ENCODE measurements at regions not wholly inside any gene's neighbourhood (a gene's known extent, or its start where the extent isn't known, plus 50 kb on each side); places are given as distances from the start of the nearest gene placed in this dataset.

DNA sequence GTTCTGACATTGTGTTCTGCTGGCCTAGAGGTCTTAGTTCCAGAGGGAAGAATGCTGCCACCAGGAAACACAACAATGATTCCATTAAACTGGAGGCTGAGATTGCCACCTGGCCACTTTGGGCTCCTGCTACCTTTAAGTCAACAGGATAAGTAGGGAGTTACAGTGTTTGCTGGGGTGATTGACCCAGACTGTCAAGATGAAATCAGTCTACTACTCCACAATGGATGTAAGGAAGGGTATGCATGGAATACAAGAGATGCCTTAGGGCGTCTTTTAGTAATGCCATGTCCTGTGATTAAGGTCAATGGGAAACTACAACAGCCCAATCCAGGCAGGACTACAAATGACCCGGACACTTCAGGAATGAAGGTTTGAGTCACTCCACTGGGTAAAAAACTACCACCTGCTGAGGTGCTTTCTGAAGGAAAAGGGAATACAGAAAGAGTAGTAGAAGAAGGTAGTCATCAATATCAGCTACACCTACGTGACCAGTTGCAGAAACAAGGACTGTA, 852.6 kb downstream of the LRFN5 start:
- TF ChIP-seq RAD21 (IDR thresholded peaks at IDR 0.05; ENCODE audit: low read length) (no peak), POLR2A (IDR thresholded peaks at IDR 0.05; ENCODE audit: low read depth, low read length) (no peak), MAFK (IDR thresholded peaks at IDR 0.05; ENCODE audit: low read depth, low read length) (no peak), FOS (IDR thresholded peaks at IDR 0.05; ENCODE audit: low read depth, low read length) (no peak), USF2 (IDR thresholded peaks at IDR 0.05; ENCODE audit: low read depth, low read length) (no peak), CHD1 (IDR thresholded peaks at IDR 0.05; ENCODE audit: low read depth, low read length) (no peak), SMC3 (IDR thresholded peaks at IDR 0.05; ENCODE audit: low read depth, low read length) (no peak), RFX5 (IDR thresholded peaks at IDR 0.05; ENCODE audit: low read depth, low read length) (no peak), BHLHE40 (IDR thresholded peaks at IDR 0.05; ENCODE audit: low read depth, low read length) (no peak)
- TF ChIP-seq, protein P1, sequence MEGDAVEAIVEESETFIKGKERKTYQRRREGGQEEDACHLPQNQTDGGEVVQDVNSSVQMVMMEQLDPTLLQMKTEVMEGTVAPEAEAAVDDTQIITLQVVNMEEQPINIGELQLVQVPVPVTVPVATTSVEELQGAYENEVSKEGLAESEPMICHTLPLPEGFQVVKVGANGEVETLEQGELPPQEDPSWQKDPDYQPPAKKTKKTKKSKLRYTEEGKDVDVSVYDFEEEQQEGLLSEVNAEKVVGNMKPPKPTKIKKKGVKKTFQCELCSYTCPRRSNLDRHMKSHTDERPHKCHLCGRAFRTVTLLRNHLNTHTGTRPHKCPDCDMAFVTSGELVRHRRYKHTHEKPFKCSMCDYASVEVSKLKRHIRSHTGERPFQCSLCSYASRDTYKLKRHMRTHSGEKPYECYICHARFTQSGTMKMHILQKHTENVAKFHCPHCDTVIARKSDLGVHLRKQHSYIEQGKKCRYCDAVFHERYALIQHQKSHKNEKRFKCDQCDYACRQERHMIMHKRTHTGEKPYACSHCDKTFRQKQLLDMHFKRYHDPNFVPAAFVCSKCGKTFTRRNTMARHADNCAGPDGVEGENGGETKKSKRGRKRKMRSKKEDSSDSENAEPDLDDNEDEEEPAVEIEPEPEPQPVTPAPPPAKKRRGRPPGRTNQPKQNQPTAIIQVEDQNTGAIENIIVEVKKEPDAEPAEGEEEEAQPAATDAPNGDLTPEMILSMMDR (conservative IDR thresholded peaks at IDR 0.05; ENCODE audit: low read depth, low read length): no peak
- TF ChIP-seq, protein P2, sequence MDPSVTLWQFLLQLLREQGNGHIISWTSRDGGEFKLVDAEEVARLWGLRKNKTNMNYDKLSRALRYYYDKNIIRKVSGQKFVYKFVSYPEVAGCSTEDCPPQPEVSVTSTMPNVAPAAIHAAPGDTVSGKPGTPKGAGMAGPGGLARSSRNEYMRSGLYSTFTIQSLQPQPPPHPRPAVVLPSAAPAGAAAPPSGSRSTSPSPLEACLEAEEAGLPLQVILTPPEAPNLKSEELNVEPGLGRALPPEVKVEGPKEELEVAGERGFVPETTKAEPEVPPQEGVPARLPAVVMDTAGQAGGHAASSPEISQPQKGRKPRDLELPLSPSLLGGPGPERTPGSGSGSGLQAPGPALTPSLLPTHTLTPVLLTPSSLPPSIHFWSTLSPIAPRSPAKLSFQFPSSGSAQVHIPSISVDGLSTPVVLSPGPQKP (IDR thresholded peaks at IDR 0.05; ENCODE audit: borderline replicate concordance, low read depth, low read length): no peak
